ENCODE measurements at regions not wholly inside any gene's neighbourhood (a gene's known extent, or its start where the extent isn't known, plus 50 kb on each side); places are given as distances from the start of the nearest gene placed in this dataset.

- TF ChIP-seq, protein P1, sequence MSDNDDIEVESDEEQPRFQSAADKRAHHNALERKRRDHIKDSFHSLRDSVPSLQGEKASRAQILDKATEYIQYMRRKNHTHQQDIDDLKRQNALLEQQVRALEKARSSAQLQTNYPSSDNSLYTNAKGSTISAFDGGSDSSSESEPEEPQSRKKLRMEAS (IDR thresholded peaks at IDR 0.05; ENCODE audit: low read depth, low read length), result no peak
- TF ChIP-seq CTCF (IDR thresholded peaks at IDR 0.05; ENCODE audit: low read depth, low read length) (no peak), POLR2A (IDR thresholded peaks at IDR 0.05; ENCODE audit: extremely low read depth, insufficient read length) (no peak), MYC (IDR thresholded peaks at IDR 0.05; ENCODE audit: low read depth, low read length) (no peak)
Observed at GRCh38 chr21:27149034-27149433, 182.1 kb upstream of the ADAMTS5 start.

All from NB4 (cell line).